NCI-H82 treated with DMSO at 0.1 percent for 48 hours (cell line): ENCODE measurements at regions not wholly inside any gene's neighbourhood (a gene's known extent, or its start where the extent isn't known, plus 50 kb on each side); places are given as distances from the start of the nearest gene placed in this dataset.
"Not testable (repeated sequence)": the region's sequence is repeated elsewhere in the genome, so short reads cannot be mapped to it uniquely, and the experiment has no call there.

ENCODE experiments used
- DNase-seq: peaks from one replicate; lab custom pipeline; 2025; ENCODE audit not compliant: unreplicated experiment; lab: John Stamatoyannopoulos, UW

DNA sequence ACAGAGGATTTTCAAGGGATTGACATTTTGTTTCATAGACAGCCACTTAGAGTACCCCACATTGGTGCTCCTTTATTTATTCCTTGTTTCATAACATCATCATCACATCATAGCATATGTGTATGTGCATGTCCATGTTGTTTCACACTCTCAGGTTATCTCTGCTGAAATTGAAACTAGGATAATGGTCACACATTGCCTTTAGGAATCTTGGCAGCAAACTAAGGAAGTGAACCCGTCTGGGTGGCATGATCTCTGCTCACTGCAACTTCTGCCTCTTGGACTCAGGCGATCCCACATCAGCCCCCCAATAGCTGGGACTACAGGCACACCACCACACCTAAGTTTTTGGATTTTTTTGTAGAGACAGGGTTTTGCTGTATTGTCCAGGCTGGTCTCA, 234.2 kb upstream of the ANKRD50 start:
- no peak for DNase-seq

DNA sequence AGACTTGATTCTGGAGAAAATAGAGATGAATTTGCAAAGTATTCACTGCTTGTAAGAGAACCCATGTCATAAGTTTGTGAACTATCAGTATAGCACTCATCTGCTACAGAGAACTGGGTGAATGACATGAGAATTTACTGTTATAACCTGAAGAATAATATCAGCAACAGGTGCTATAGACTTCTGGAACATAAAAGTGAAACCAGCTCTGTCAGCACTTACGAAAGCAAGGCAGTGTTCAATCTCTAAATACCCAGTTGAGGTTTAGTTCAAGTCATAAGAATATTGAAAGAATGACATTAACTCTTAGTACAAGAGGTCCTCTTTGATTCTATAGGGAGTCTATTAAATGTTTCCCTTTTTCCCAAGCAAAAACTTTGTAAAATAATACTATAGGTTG, 232.9 kb upstream of the ANKRD50 start:
- DNase-seq = no peak

DNA sequence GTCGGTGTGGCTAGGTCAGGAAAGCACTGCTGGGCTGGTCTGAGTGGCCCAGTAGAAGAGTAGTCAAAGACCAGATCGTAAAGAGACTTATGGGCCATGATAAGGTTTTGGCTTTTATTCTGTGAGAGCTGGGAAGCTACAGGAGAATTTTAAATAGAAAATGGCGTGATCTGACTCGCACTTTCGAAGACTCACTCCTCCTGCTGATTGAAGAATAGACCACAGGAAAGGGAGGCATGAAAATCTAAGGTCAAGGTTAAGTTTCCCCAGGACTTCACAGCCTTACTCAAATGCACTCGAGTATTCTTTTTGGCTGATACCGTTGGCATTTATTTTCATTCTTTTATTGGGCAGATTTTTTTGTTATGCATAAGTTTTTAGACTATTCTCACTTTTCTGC, 231.4 kb upstream of the ANKRD50 start:
- DNase-seq = no peak

- no peak for DNase-seq
Observed at GRCh38 chr4:124943145-124943889, 230.8 kb upstream of the ANKRD50 start.

GRCh38 chr4:124941267-124941666, 228.7 kb upstream of the ANKRD50 start:
- DNase-seq = no peak

DNA sequence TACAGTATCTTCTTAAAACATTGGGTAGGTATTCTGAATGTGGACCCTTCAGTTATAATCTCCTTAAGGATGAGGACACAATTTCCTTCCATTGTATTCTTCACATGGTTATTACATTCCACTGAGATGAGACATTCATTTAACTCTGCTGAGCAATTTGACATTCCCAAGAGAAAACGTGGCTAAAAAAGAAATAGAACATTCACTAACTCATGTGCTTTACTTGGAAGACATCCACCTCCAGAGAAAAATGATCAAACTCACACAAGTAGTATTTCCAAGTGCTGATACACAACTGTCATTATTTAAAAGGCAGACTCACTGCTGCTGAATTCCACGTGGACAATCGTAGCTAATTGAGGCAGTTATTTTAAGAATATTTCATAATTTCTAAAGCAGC, 227.9 kb upstream of the ANKRD50 start:
- DNase-seq = no peak

GRCh38 chr4:124939908-124940307, 227.4 kb upstream of the ANKRD50 start:
- no peak for DNase-seq

DNA sequence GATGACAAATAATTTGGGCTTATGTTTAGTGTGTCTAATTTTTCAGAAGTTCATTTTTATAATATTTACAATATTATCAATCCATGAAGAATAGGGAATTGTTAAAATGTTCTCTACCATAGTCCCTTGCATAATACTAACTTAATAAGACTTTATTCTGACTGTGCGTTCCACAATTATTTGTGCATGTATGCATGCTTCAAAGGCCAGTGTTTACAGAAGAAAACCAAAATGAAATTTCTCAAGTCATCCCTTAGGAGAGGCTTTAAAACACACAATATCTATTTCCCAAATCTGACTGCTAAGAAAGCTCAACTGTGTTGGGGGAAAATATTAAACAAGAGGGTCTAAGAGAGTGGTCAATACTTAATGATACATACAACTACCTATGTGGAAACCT, 226.3 kb upstream of the ANKRD50 start:
- no peak for DNase-seq

- no peak for DNase-seq
Observed at GRCh38 chr4:124937993-124938392, 225.5 kb upstream of the ANKRD50 start.

DNA sequence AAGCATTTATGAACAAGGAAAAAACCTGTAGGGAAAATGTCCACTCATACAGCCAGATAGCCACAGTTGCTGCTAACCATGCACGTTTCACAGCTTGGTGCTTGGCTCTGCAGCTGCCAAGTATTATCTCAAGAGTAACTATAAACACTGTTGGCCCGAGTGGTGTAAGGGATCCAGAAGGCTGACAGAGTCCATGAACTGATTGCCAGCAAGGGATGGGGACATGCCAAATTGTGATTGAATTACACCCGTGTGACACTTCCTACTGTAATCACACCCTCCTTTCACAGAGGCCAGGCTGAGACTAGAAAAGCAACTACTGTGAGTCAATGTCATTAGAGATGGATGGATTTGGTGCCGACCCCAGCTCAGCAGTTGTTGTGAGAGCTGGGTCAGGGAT, 223.9 kb upstream of the ANKRD50 start:
- no peak for DNase-seq

DNA sequence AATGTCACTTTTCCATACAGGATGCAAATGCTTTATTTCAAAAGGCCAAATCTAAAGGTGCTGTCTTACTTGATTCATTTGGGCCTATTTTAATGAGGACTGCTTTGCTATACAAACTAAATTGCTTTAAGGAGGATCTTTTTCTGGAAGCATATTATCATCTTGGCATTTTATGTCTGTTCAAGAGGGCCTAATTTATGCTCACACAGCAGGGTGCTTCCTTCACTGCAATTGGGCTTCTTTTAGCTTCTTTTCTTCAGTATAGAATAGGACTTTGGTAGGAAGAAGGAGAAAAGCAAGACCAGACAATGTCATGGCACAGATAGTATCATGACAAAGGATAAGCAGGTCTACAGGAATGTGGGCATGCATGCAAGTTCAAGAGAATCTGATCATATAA, 222.4 kb upstream of the ANKRD50 start:
- DNase-seq = no peak

DNA sequence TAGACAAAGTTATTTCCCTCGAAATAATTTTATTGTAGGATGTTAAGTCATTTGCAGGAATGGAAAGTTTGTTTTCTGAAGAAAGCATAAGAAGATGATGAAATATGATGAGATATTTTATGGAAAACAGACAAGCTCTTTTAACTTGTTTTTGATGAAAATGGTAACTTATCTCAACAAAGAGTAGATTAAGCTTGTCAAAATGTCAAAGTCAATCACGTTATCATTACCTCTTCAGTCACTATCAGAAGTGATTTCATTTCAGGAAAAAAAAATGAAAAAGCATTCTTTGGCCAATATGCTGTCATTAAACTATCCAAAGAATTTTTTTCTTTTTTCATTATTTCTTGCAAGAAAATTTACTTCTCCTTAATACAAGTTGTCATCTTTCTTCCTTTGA, 221.0 kb upstream of the ANKRD50 start:
- DNase-seq = no peak

DNA sequence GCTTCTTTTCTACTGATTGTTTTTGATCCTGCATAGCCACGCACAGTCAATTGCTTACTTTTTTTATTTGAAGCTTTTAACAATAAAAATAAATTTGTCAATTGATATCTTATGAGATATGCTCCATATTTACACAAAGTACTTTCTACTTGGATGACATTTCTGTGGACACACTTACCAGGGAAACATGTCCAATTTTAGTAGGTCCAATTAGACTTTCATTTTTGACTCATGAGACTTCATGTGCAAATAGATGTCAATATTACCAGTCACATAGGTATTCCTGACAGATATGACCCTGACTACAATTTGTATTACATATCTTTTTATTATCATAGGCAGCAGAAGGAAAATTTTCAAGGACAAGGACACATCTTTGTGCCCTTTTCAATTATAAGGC, 219.9 kb upstream of the ANKRD50 start:
- DNase-seq = no peak

DNA sequence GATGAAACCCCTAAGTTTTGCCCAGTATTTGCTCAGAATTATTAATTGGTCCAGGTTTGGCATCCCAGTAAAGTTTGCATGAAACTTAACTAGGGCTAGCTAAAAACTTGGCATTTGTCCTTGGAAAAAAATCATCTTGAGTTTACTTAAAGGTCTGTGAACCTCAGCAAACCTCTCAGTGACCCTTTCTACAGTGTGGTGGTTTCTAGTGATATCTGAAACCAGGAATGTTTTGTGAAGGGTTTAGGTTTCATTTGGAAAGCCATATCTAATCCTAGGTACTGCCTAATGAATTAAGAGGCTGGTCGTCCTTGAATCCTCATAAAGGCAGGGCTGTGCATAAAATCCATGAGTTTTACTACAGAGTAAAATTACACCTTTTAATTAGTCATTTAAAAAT, 218.5 kb upstream of the ANKRD50 start:
- DNase-seq = no peak

- DNase-seq = not testable (repeated sequence)
Observed at GRCh38 chr4:124922748-124923147, 210.2 kb upstream of the ANKRD50 start.

GRCh38 chr4:124918559-124919122, 206.1 kb upstream of the ANKRD50 start:
- DNase-seq = no peak

DNA sequence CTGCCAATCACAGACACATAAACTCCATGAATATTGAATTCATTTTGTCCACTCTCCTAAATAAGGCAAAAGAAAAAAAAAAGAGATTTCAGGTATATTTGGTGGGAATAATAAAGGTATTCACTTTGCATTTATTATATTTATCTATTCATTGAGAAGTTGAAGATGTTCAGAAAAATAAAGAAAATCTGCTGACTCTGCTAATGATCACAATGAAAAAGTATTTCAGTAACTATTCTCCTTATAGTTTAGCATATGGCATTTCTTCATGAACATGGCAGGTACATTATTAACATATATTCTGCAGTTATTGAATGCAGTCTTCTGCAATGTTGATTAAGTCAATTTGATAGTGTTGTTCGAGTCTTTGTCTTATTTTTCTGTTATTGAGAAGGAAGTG, 202.5 kb upstream of the ANKRD50 start:
- DNase-seq = no peak

- DNase-seq = no peak
Observed at GRCh38 chr4:124913237-124913636, 200.7 kb upstream of the ANKRD50 start.

- DNase-seq = no peak
Observed at GRCh38 chr4:124910327-124910726, 197.8 kb upstream of the ANKRD50 start.

DNA sequence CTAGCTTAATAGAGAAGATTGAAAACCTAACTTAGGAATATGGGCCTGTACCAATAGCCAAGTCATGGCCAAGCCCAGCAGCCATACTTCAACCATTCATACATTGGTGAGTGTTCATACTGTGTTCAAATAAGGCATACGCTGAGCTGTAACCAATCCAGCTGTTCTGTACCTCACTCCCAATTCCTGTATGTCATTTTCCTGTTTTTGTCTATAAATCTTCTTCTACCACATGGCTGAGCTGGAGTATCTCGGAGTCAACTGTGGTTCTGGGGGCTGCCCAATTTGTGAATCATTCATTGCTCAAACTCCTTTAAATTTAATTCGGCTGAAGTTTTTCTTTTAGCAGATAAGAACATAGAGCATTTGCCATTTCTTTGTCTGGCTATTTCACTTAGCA, 195.3 kb upstream of the ANKRD50 start:
- no peak for DNase-seq

DNA sequence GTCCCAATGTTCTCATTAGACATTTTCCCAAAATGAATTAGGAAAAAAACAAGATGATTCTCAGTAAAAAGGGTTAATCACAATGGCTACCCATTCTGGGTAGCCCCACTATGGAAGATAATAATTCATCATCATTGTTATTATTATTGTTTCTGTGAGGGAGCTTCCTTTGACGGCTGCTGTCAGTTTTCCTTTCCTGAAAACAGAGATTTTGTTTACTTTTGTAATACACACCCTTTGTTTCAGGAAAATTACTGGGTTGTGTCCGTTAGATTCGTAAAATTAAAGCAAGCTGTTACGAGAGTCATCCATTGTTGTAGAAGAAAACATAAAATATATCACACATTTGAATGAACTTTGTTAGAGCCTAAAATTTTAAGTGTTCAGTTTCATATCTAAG, 192.9 kb upstream of the ANKRD50 start:
- DNase-seq = no peak

DNA sequence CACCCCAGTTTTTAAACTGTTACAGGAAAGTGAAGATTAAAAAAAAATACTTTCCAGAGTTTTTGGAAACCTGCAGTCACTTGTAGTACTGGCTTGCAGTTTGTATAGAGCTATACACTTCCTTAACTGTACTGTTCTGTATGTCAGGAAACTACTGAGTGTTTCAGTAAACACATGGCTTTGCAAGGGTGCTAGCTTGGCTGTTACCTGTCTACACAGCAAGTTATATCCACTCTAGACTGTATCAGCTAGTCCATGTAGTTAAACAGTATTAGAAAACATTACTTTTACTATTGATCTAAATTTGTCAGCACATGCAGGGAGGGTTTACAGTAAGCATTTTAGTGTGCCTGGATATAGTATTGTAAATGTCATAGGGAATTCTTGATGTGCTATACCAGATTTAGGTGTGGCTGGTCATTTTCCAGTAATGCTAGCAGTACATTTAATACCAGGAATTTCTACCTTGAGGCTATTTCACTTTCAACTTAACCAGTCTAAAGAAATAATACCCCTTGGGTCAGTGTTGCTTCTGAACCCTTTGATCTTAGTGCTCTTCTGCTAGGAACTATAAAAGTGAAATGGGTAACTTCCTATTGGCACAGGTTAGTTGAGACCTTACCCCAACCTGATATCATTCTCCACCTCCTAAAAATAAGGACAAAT, 192.3 kb upstream of the ANKRD50 start:
- DNase-seq = no peak
